ENCODE measurements at regions not wholly inside any gene's neighbourhood (a gene's known extent, or its start where the extent isn't known, plus 50 kb on each side); places are given as distances from the start of the nearest gene placed in this dataset.
"Not testable (repeated sequence)": the region's sequence is repeated elsewhere in the genome, so short reads cannot be mapped to it uniquely, and the experiment has no call there.

DNA sequence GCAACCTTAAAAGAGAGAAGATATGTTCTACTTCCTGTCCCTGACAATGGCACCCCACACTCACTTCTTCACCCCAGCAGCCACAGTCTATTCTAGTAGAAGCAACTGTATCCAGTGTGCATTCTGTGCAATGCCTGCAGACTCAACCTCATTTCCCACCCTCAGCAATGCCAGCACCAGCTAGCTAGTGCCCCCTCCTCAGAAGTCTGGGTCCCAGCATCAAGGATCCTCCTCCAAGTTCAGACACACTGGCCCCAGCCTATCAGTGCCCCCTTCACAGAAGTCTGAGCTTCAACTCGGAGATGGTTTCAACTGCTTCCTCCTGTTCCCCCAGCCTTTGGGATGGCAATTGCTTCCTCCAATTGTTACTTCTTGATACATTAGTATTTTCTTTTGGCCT is 268.3 kb downstream of the MEX3B start:
- DNase-seq, result no peak
- no peak overlapping the region for H3K14ac ChIP-seq (ENCODE audit: low read length in 2 of 2)
- no peak overlapping the region for H3K27ac ChIP-seq (ENCODE audit: low read length, poor library complexity, severe bottlenecking)
- no peak overlapping the region for H4K8ac ChIP-seq (ENCODE audit: low read length)
- no peaks in the 10 kb centered on the region for H3K27me3 ChIP-seq (ENCODE audit: control insufficient read depth in 1 of 2, insufficient read depth in 1 of 2, low read length in 2 of 2)
- no peaks in the 10 kb centered on the region for H3K4me1 ChIP-seq (ENCODE audit: control insufficient read depth, insufficient read depth, low read depth, low read length)
- H3K4me2 ChIP-seq (ENCODE audit: low read length, poor library complexity, severe bottlenecking), result no peak overlapping the region
- H2AK5ac ChIP-seq (ENCODE audit: low read length, severe bottlenecking), result no peak overlapping the region
- H2BK120ac ChIP-seq (ENCODE audit: low read depth, low read length), result no peak overlapping the region
- H3K79me1 ChIP-seq (replicated peaks; ENCODE audit: low read length, poor library complexity, severe bottlenecking), result no peaks in the 10 kb centered on the region
- H2BK5ac ChIP-seq (ENCODE audit: low read depth, low read length, poor library complexity, severe bottlenecking), result no peak overlapping the region
- H4K91ac ChIP-seq (ENCODE audit: low read length), result no peak overlapping the region
- no peaks in the 10 kb centered on the region for H3K9me3 ChIP-seq (ENCODE audit: control insufficient read depth, low read length)
- no peak overlapping the region for H2BK15ac ChIP-seq (ENCODE audit: low read depth, poor library complexity, severe bottlenecking)
- H3K4ac ChIP-seq (ENCODE audit: low read depth in 1 of 2, low read length in 2 of 2), result no peak overlapping the region
- H2AFZ ChIP-seq (ENCODE audit: low read depth, low read length), result no peak overlapping the region
- H3K4me3 ChIP-seq (ENCODE audit: insufficient read depth in 1 of 2, low read depth in 1 of 2, low read length in 2 of 2), result no peak overlapping the region
- H3K18ac ChIP-seq (ENCODE audit: low read depth in 1 of 2, low read length in 2 of 2), result no peak overlapping the region
- no peak overlapping the region for H3K9ac ChIP-seq (ENCODE audit: low read length)
- no peak overlapping the region for H3K23ac ChIP-seq (ENCODE audit: low read length in 2 of 2)
- 80% methylated on average over 1 of the region's 1 CpG for WGBS
- no peaks in the 10 kb centered on the region for H3K36me3 ChIP-seq (ENCODE audit: control insufficient read depth in 1 of 2, insufficient read depth in 2 of 2, low read depth in 1 of 2, low read length in 2 of 2)
- no peak overlapping the region for H2BK12ac ChIP-seq (ENCODE audit: low read length in 2 of 2)

DNA sequence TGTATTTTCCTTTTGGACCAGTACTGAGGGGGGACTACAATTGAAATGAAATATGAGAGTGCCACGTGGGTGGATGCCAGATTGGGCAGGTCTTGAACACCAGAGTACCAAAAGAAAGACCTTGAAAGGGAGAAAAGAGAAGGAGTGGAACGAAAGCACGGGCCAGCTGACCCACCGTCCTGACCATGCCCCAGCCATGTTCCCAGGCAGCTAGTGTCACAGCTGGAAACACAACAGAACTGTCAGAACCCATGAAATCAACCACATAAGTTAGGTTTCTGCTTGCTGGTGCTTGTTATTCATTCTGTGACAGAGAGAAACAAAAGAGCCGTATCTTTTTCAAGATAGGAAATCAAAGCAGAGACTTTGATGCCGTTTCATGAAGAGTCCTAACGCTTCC is 268.8 kb downstream of the MEX3B start:
- DNase-seq, result no peak
- Histone ChIP-seq H3K9ac (ENCODE audit: low read length) (no peak overlapping the region), H3K4me2 (ENCODE audit: low read length, poor library complexity, severe bottlenecking) (no peak overlapping the region), H2BK5ac (ENCODE audit: low read depth, low read length, poor library complexity, severe bottlenecking) (no peak overlapping the region), H3K4ac (ENCODE audit: low read depth in 1 of 2, low read length in 2 of 2) (no peak overlapping the region), H4K91ac (ENCODE audit: low read length) (no peak overlapping the region), H3K14ac (ENCODE audit: low read length in 2 of 2) (no peak overlapping the region), H4K8ac (ENCODE audit: low read length) (no peak overlapping the region), H3K79me1 (replicated peaks; ENCODE audit: low read length, poor library complexity, severe bottlenecking) (no peaks in the 10 kb centered on the region), H3K27me3 (ENCODE audit: control insufficient read depth in 1 of 2, insufficient read depth in 1 of 2, low read length in 2 of 2) (no peaks in the 10 kb centered on the region), H2AK5ac (ENCODE audit: low read length, severe bottlenecking) (no peak overlapping the region), H3K4me3 (ENCODE audit: insufficient read depth in 1 of 2, low read depth in 1 of 2, low read length in 2 of 2) (no peak overlapping the region), H3K36me3 (ENCODE audit: control insufficient read depth in 1 of 2, insufficient read depth in 2 of 2, low read depth in 1 of 2, low read length in 2 of 2) (no peaks in the 10 kb centered on the region), H2AFZ (ENCODE audit: low read depth, low read length) (no peak overlapping the region), H3K23ac (ENCODE audit: low read length in 2 of 2) (no peak overlapping the region), H2BK15ac (ENCODE audit: low read depth, poor library complexity, severe bottlenecking) (no peak overlapping the region), H3K9me3 (ENCODE audit: control insufficient read depth, low read length) (no peaks in the 10 kb centered on the region), H3K27ac (ENCODE audit: low read length, poor library complexity, severe bottlenecking) (no peak overlapping the region), H2BK120ac (ENCODE audit: low read depth, low read length) (no peak overlapping the region), H3K4me1 (ENCODE audit: control insufficient read depth, insufficient read depth, low read depth, low read length) (no peaks in the 10 kb centered on the region), H2BK12ac (ENCODE audit: low read length in 2 of 2) (no peak overlapping the region), H3K18ac (ENCODE audit: low read depth in 1 of 2, low read length in 2 of 2) (no peak overlapping the region)
- WGBS, result 87% methylated on average over 6 of the region's 7 CpGs

DNA sequence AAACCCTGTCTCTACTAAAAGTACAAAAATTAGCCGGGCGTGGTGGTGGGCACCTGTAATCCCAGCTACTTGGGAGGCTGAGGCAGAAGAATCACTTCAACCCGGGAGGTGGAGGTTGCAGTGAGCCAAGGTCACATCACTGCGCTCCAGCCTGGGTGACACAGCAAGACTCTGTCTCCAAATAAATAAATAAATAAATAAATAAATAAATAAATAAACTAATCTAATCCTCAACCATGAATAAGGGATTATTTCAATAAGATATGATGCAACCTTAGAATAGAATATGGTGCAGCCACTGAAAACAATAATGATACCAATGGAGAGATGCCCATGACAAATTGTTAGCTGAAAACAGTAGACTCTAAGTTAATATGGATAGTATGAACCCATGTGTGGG is 270.0 kb downstream of the MEX3B start:
- not testable (repeated sequence) for H3K4me1 ChIP-seq (ENCODE audit: control insufficient read depth, insufficient read depth, low read depth, low read length); H3K27ac ChIP-seq (ENCODE audit: low read length, poor library complexity, severe bottlenecking); H3K9ac ChIP-seq (ENCODE audit: low read length); H3K4ac ChIP-seq (ENCODE audit: low read depth in 1 of 2, low read length in 2 of 2); H2AK5ac ChIP-seq (ENCODE audit: low read length, severe bottlenecking); H2BK5ac ChIP-seq (ENCODE audit: low read depth, low read length, poor library complexity, severe bottlenecking); H3K9me3 ChIP-seq (ENCODE audit: control insufficient read depth, low read length); H3K14ac ChIP-seq (ENCODE audit: low read length in 2 of 2); H4K8ac ChIP-seq (ENCODE audit: low read length); H4K91ac ChIP-seq (ENCODE audit: low read length); H2BK15ac ChIP-seq (ENCODE audit: low read depth, poor library complexity, severe bottlenecking); H3K36me3 ChIP-seq (ENCODE audit: control insufficient read depth in 1 of 2, insufficient read depth in 2 of 2, low read depth in 1 of 2, low read length in 2 of 2); H2BK120ac ChIP-seq (ENCODE audit: low read depth, low read length); DNase-seq; H3K23ac ChIP-seq (ENCODE audit: low read length in 2 of 2); H3K18ac ChIP-seq (ENCODE audit: low read depth in 1 of 2, low read length in 2 of 2); H3K4me3 ChIP-seq (ENCODE audit: insufficient read depth in 1 of 2, low read depth in 1 of 2, low read length in 2 of 2); H3K79me1 ChIP-seq (replicated peaks; ENCODE audit: low read length, poor library complexity, severe bottlenecking); H2BK12ac ChIP-seq (ENCODE audit: low read length in 2 of 2); H3K27me3 ChIP-seq (ENCODE audit: control insufficient read depth in 1 of 2, insufficient read depth in 1 of 2, low read length in 2 of 2); H2AFZ ChIP-seq (ENCODE audit: low read depth, low read length); H3K4me2 ChIP-seq (ENCODE audit: low read length, poor library complexity, severe bottlenecking)
- 96% methylated on average over 3 of the region's 4 CpGs for WGBS

DNA sequence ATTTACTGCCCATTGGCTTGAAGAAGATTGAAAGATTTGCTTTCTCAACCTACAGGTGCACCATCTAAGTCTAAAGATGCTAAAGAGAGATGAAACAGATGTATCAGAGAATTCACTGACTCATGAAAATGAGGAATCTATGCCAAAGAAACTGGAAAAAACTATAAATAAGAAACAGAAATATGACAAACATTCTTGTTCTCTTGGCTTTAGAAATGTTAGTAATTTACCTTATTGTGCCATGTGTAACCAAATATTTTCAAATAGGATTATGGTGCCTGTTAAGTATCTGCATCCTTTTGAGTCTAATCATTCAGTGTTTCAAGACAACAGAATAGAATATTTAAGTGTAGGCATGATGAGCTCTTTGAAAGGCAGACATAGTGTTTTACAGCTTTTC is 271.5 kb downstream of the MEX3B start:
- no peak for DNase-seq
- H3K27ac ChIP-seq (ENCODE audit: low read length, poor library complexity, severe bottlenecking), result no peak overlapping the region
- H3K27me3 ChIP-seq (ENCODE audit: control insufficient read depth in 1 of 2, insufficient read depth in 1 of 2, low read length in 2 of 2), result no peaks in the 10 kb centered on the region
- no peaks in the 10 kb centered on the region for H3K79me1 ChIP-seq (replicated peaks; ENCODE audit: low read length, poor library complexity, severe bottlenecking)
- no peak overlapping the region for H3K14ac ChIP-seq (ENCODE audit: low read length in 2 of 2)
- no peaks in the 10 kb centered on the region for H3K4me1 ChIP-seq (ENCODE audit: control insufficient read depth, insufficient read depth, low read depth, low read length)
- no peaks in the 10 kb centered on the region for H3K9me3 ChIP-seq (ENCODE audit: control insufficient read depth, low read length)
- H3K4ac ChIP-seq (ENCODE audit: low read depth in 1 of 2, low read length in 2 of 2), result no peak overlapping the region
- H2AFZ ChIP-seq (ENCODE audit: low read depth, low read length), result no peak overlapping the region
- no peak overlapping the region for H3K4me3 ChIP-seq (ENCODE audit: insufficient read depth in 1 of 2, low read depth in 1 of 2, low read length in 2 of 2)
- H2BK15ac ChIP-seq (ENCODE audit: low read depth, poor library complexity, severe bottlenecking), result no peak overlapping the region
- no peak overlapping the region for H2BK5ac ChIP-seq (ENCODE audit: low read depth, low read length, poor library complexity, severe bottlenecking)
- no peak overlapping the region for H4K8ac ChIP-seq (ENCODE audit: low read length)
- H3K9ac ChIP-seq (ENCODE audit: low read length), result no peak overlapping the region
- no peak overlapping the region for H2BK120ac ChIP-seq (ENCODE audit: low read depth, low read length)
- no peak overlapping the region for H4K91ac ChIP-seq (ENCODE audit: low read length)
- H3K23ac ChIP-seq (ENCODE audit: low read length in 2 of 2), result no peak overlapping the region
- no peak overlapping the region for H3K18ac ChIP-seq (ENCODE audit: low read depth in 1 of 2, low read length in 2 of 2)
- H3K36me3 ChIP-seq (ENCODE audit: control insufficient read depth in 1 of 2, insufficient read depth in 2 of 2, low read depth in 1 of 2, low read length in 2 of 2), result no peaks in the 10 kb centered on the region
- H2AK5ac ChIP-seq (ENCODE audit: low read length, severe bottlenecking), result no peak overlapping the region
- H2BK12ac ChIP-seq (ENCODE audit: low read length in 2 of 2), result no peak overlapping the region
- H3K4me2 ChIP-seq (ENCODE audit: low read length, poor library complexity, severe bottlenecking), result no peak overlapping the region
